HG02970 (cell line): ENCODE measurements at regions not wholly inside any gene's neighbourhood (a gene's known extent, or its start where the extent isn't known, plus 50 kb on each side); places are given as distances from the start of the nearest gene placed in this dataset.
"Not testable (repeated sequence)": the region's sequence is repeated elsewhere in the genome, so short reads cannot be mapped to it uniquely, and the experiment has no call there.

Experiments
- ATAC-seq: cut with Tn5 transposase; IDR thresholded peaks from one replicate; pipeline ENCODE4 v1.9.1; 2021; ENCODE audit warnings: mild to moderate bottlenecking, moderate library complexity, moderate number of reproducible peaks; ENCODE audit not compliant: unreplicated experiment, low FRiP score

GRCh38 chr13:63741029-63741813 lies 2325.6 kb upstream of the PCDH20 start:
- no peak for ATAC-seq

GRCh38 chr13:63739112-63739735 lies 2323.6 kb upstream of the PCDH20 start:
- not testable (repeated sequence) for ATAC-seq

- no peak for ATAC-seq
These were observed 2321.8 kb upstream of the PCDH20 start for GRCh38 chr13:63737418-63737817.

DNA sequence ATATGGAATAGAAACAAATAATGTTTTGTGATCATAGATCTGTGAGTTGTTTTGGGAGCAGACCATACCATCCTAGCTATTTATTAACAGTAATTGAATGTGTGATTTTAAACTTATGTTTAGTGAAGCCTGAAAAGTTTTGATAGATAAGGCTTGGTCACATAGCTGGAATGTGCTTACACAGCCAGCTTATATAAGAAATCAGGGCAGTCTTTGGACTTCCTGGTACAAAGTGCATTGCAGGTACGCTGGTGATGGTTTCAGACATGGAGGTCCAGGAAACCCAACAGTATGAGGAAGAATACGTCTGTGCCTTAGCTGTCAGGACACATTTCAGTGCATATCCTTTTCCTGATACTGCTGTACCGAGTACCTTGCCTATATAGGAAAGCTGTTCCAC lies 2316.2 kb upstream of the PCDH20 start:
- no peak for ATAC-seq

GRCh38 chr13:63712159-63712558 lies 2296.5 kb upstream of the PCDH20 start:
- ATAC-seq: not testable (repeated sequence)

GRCh38 chr13:63706751-63707150 lies 2291.1 kb upstream of the PCDH20 start:
- no peak for ATAC-seq

GRCh38 chr13:63704521-63704920 lies 2288.9 kb upstream of the PCDH20 start:
- no peak for ATAC-seq

DNA sequence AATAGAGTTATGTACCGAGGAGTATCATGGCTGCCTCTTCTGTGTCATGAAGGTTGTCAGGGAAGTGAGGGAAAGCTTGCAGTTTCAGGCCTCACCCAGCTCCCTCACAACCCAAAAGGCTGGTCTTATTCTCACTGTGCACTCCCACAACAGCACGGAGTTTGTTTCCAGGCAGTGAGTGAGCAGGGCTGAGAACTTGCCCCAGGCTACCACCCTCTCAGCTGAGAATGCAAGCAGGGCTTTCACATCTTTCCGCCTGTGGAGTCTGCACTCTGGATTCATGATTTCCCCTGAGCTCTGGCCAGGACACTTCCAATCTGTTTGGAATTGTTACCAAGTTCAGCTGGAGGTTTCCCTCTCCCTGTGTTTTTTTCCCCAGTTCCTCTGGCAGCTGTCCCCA lies 2284.7 kb upstream of the PCDH20 start:
- no peak for ATAC-seq

DNA sequence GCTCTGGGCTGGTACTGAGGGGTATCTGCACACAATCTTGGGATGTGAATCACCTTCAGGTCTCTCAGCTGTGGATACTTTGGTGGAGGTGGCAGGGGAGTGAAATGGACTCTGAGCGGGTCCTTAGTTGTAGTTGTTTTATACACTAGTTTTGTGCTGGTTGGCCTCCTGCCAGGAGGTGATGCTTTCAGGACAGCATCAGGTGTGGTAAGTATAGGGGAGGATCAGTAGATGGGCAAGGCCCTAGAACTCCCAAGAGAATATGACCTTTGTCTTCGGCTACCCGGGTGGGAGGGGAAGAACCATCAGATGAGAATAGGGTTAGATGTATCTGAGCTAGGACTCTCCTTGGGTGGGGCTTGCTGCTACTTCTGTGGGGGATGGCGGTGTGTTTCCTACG lies 2284.3 kb upstream of the PCDH20 start:
- no peak for ATAC-seq

DNA sequence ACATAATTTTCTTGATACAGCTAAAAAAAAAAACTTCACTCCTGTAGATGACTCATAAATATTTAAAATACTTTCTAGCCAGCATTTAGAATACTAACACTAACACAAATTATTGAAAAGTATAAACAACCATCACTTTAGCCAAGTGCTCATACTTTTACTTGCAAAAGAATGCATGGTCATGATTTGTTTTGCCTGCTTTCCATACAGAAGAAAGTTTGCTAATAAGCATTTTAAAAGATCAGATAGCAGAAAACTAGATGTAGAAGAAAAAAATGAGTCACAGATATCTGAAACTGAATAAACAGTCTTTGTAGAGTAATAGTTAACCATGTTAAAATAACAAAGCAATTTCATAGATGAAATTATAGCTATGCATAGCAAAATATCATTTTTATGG lies 2280.4 kb upstream of the PCDH20 start:
- ATAC-seq: no peak

- no peak for ATAC-seq
These were observed 2278.0 kb upstream of the PCDH20 start for GRCh38 chr13:63693696-63694095.

DNA sequence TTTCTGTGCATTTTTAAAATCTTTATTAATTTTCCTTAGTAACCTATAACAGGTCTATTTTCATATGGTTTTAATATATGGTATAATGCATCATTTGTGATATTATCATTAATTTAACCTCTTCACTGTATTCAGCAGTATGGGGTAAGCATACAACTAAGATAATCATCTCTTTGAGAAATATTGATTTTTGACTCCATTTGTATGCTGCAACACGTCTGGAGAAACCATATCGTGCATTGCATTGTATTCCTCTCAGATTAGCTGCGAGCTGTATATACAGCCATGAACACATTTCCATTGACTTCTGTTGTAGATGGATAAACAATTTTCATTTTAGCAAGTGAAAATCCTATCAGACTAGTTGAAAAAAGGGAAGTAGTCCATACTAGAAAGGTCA lies 2275.8 kb upstream of the PCDH20 start:
- no peak for ATAC-seq

DNA sequence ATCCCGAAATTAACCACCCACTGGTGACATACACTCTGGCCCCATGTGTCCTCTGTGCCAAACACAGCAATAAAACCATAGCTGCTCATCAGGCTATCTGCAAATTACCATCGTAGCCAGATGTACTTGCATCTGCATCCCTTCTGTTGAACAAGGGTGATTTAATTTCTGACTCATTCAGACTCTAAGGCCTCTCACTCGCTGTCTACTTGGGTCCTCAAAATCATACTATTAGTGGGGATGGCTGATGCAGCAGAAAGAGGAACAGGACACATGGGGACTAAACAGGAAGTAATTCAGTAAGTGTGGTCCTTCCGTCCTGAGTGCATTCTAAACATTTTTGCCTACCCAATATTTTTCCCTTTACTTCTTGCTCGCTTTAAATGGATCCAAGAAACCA lies 2275.0 kb upstream of the PCDH20 start:
- no peak for ATAC-seq

DNA sequence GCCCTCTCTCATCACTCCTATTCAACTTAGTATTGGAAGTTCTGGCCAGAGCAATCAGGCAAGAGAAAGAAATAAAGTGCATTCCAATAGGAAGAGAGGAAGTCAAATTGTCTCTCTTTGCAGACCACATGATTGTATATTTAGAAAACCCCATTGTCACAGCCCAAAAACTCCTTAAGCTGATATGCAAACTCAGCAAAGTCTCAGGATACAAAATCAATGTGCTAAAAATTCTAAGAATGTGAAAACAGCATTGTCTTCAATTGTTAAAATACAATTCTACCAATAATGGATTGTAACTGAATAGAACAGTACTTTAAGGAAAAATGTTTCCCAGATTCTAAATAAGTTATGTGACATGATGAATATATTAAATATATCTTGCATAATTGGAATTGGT lies 2269.2 kb upstream of the PCDH20 start:
- no peak for ATAC-seq

DNA sequence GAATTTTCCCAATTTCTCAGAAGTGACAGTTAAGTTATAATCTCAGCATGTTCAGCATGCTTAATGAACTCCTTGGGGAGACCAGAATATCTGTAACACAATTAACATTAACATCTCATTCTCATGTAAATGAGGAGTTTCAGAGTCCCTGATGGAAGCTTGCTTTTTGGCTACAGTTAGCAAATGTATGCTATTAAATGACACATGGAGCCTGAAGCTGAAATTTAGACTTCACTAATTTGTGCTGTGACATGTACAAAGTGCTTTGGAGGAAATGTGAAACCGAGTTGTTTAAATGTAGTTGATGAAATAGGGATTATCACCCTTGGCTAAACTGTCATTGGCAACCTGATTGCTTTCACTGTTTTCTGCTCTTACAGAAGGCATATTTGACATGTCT lies 2265.1 kb upstream of the PCDH20 start:
- no peak for ATAC-seq

- no peak for ATAC-seq
These were observed 2255.6 kb upstream of the PCDH20 start for GRCh38 chr13:63671296-63671695.

DNA sequence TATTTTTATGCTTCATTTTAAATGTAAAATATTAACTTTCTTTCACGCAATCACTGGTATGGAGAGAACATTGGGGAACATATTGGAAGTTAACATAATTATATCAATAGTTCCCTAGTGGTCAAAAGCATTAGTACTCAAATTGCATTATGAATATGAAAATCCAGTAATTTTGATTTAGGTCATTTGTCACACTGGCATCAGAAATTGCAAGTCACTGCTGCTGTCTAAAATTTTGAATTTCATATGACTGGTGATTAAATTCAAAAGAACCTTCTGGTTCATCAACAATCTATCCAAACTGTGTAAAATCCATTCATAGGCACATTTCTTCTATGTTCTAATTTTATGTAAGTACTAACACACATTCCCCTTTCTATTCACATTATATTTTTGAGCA lies 2235.7 kb upstream of the PCDH20 start:
- ATAC-seq: no peak

GRCh38 chr13:63643543-63643942 lies 2227.9 kb upstream of the PCDH20 start:
- no peak for ATAC-seq

DNA sequence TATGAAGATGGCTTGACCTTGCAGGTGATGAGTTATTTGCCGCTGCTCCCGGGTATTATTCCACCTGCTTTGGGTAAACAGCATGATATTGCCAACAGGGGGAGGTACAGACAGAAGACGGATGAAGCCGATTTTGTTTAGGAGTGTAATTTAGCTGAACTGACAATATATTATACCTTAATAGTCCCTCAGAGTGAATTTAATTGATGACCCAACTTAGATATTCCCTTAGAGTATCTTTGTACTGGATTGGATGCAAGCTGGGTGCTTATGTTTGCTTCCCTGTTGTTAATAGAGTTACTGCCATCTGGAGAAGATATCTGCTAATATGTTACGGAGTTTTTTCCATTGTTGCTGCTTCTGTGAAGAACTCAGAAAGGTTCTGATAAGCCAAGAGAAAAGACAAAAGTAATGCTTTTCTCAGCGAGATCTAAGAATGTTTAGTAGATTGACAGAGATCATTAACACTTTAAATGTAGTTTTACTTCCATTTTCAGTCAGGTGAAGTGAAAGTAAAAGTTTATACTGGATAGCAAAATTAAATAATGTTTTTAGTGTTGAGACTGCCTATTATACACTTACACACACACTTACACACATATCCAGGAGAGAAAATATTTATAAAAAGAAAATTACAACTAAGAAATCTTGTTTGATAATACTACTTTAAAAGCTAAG lies 2220.8 kb upstream of the PCDH20 start:
- ATAC-seq: peak; percentile 69

DNA sequence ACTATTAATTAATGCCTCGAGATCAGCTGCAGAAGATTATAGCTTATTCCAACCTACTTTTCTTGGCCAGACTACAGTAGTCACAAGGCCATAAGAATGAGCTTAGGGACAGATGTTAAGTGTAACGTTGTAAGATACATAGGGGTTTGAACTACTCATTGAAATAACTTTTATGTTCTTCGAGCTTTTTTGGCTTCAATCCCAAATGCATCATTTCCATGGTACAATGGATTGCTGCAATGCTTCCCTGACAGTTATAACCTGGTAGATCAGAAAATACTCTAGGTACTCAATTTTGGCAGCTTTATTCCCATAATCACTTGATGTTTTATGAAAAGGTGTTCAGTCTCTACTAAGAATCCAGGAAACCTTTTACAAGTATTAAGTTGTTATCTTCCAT lies 2216.7 kb upstream of the PCDH20 start:
- ATAC-seq: no peak

GRCh38 chr13:63631006-63631405 lies 2215.4 kb upstream of the PCDH20 start:
- no peak for ATAC-seq

DNA sequence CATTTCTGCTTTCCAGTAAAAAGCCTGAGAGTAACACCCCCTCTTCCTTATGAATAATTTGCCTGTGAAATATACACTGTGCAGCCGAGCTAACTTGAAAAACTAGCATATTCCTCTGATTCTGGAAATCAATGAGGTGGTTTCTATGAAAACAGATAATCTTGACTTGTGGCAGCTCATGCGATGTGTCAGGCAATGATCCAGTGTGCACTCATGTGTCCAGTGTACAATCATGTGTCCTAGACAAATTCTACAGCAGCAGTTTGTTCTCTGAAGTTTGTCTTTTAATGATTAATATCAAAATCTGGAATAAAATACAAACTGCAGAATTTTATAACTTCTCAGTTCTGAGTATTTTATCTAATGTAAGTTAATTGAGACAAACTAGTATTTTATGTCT lies 2213.9 kb upstream of the PCDH20 start:
- ATAC-seq: no peak
